ENCODE measurements at regions not wholly inside any gene's neighbourhood (a gene's known extent, or its start where the extent isn't known, plus 50 kb on each side); places are given as distances from the start of the nearest gene placed in this dataset.

DNA sequence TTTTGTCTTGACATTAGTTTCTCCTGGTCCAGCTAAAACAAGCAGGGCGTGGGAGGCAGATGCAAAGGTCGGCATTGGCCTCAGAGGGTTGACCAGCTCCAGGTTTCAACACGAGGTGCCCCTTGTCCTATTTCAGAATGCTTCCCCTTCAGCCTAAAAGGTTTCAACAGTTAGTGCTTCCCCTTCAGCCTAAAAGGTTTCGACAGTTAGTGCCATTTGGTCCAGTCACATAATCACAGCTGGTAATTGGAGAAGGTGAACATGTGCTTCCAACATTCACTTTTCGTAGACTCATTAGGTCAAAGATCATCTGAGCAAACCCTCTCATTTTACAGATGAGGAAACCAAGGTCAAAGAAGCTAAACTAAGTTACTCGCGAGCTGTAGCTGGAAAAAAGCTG, 270.3 kb upstream of the MAP3K1 start (continued):
- TF ChIP-seq, protein P1, sequence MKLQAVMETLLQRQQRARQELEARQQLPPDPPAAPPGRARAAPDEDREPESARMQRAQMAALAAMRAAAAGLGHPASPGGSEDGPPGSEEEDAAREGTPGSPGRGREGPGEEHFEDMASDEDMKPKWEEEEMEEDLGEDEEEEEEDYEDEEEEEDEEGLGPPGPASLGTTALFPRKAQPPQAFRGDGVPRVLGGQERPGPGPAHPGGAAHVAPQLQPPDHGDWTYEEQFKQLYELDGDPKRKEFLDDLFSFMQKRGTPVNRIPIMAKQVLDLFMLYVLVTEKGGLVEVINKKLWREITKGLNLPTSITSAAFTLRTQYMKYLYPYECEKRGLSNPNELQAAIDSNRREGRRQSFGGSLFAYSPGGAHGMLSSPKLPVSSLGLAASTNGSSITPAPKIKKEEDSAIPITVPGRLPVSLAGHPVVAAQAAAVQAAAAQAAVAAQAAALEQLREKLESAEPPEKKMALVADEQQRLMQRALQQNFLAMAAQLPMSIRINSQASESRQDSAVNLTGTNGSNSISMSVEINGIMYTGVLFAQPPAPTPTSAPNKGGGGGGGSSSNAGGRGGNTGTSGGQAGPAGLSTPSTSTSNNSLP (IDR thresholded peaks at IDR 0.05; ENCODE audit: low read depth, low read length) = no peak
- TF ChIP-seq MXD4 (CRISPR knock-in tag; IDR thresholded peaks at IDR 0.05) = no peak
- TF ChIP-seq ZNF598 (CRISPR knock-in tag; IDR thresholded peaks at IDR 0.05; ENCODE audit: borderline replicate concordance) = no peak
- no peak for TF ChIP-seq XRCC5 (optimal IDR thresholded peaks at IDR 0.05; ENCODE audit: low read length)
- TF ChIP-seq SMYD3 (CRISPR knock-in tag; IDR thresholded peaks at IDR 0.05) = no peak
- TF ChIP-seq ISL2 (CRISPR knock-in tag; IDR thresholded peaks at IDR 0.05) = no peak
- TF ChIP-seq, protein P2, sequence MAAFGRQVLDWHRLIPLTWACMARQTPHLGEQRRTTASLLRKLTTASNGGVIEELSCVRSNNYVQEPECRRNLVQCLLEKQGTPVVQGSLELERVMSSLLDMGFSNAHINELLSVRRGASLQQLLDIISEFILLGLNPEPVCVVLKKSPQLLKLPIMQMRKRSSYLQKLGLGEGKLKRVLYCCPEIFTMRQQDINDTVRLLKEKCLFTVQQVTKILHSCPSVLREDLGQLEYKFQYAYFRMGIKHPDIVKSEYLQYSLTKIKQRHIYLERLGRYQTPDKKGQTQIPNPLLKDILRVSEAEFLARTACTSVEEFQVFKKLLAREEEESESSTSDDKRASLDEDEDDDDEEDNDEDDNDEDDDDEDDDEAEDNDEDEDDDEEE (CRISPR knock-in tag; IDR thresholded peaks at IDR 0.05) = no peak
- TF ChIP-seq RAD21 (CRISPR knock-in tag; IDR thresholded peaks at IDR 0.05) = no peak
- no peak for TF ChIP-seq TP53 (CRISPR knock-in tag; conservative IDR thresholded peaks at IDR 0.05)
- no peak for TF ChIP-seq BCL6 (CRISPR knock-in tag; IDR thresholded peaks at IDR 0.05)
- TF ChIP-seq MTF1 (CRISPR knock-in tag; IDR thresholded peaks at IDR 0.05) = no peak
- TF ChIP-seq ZNF160 (CRISPR knock-in tag; IDR thresholded peaks at IDR 0.05) = no peak
- TF ChIP-seq, protein P3, sequence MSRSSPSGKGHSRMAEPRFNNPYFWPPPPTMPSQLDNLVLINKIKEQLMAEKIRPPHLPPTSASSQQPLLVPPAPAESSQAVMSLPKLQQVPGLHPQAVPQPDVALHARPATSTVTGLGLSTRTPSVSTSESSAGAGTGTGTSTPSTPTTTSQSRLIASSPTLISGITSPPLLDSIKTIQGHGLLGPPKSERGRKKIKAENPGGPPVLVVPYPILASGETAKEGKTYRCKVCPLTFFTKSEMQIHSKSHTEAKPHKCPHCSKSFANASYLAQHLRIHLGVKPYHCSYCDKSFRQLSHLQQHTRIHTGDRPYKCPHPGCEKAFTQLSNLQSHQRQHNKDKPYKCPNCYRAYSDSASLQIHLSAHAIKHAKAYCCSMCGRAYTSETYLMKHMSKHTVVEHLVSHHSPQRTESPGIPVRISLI (CRISPR knock-in tag; IDR thresholded peaks at IDR 0.05; ENCODE audit: borderline replicate concordance) = no peak
- TF ChIP-seq ZNF713 (CRISPR knock-in tag; IDR thresholded peaks at IDR 0.05) = no peak
- TF ChIP-seq IKZF1 (IDR thresholded peaks at IDR 0.05) = no peak
- TF ChIP-seq, protein P4, sequence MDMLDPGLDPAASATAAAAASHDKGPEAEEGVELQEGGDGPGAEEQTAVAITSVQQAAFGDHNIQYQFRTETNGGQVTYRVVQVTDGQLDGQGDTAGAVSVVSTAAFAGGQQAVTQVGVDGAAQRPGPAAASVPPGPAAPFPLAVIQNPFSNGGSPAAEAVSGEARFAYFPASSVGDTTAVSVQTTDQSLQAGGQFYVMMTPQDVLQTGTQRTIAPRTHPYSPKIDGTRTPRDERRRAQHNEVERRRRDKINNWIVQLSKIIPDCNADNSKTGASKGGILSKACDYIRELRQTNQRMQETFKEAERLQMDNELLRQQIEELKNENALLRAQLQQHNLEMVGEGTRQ (IDR thresholded peaks at IDR 0.05; ENCODE audit: low read depth, low read length) = no peak
- TF ChIP-seq, protein P4 (CRISPR knock-in tag; IDR thresholded peaks at IDR 0.05; ENCODE audit: borderline replicate concordance) = no peak
- TF ChIP-seq ZSCAN21 (CRISPR knock-in tag; IDR thresholded peaks at IDR 0.05; ENCODE audit: borderline replicate concordance) = no peak
- no peak for TF ChIP-seq ELF3 (CRISPR knock-in tag; IDR thresholded peaks at IDR 0.05)
- TF ChIP-seq, protein P5, sequence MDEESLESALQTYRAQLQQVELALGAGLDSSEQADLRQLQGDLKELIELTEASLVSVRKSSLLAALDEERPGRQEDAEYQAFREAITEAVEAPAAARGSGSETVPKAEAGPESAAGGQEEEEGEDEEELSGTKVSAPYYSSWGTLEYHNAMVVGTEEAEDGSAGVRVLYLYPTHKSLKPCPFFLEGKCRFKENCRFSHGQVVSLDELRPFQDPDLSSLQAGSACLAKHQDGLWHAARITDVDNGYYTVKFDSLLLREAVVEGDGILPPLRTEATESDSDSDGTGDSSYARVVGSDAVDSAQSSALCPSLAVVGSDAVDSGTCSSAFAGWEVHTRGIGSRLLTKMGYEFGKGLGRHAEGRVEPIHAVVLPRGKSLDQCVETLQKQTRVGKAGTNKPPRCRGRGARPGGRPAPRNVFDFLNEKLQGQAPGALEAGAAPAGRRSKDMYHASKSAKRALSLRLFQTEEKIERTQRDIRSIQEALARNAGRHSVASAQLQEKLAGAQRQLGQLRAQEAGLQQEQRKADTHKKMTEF (CRISPR knock-in tag; IDR thresholded peaks at IDR 0.05) = no peak
- TF ChIP-seq, protein P6, sequence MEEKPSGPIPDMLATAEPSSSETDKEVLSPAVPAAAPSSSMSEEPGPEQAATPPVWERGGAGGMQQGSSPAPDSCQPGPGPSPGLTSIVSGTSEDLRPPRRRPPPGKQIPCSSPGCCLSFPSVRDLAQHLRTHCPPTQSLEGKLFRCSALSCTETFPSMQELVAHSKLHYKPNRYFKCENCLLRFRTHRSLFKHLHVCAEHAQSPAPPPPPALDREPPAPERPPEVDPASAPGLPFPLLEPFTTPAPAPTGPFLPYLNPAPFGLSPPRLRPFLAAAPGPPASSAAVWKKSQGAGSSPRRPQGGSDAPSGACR (CRISPR knock-in tag; IDR thresholded peaks at IDR 0.05) = no peak
- TF ChIP-seq, protein P7, sequence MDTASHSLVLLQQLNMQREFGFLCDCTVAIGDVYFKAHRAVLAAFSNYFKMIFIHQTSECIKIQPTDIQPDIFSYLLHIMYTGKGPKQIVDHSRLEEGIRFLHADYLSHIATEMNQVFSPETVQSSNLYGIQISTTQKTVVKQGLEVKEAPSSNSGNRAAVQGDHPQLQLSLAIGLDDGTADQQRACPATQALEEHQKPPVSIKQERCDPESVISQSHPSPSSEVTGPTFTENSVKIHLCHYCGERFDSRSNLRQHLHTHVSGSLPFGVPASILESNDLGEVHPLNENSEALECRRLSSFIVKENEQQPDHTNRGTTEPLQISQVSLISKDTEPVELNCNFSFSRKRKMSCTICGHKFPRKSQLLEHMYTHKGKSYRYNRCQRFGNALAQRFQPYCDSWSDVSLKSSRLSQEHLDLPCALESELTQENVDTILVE (CRISPR knock-in tag; IDR thresholded peaks at IDR 0.05) = no peak
- no peak for TF ChIP-seq ZNF75D (CRISPR knock-in tag; IDR thresholded peaks at IDR 0.05; ENCODE audit: borderline replicate concordance)
- TF ChIP-seq ZSCAN25 (CRISPR knock-in tag; IDR thresholded peaks at IDR 0.05) = no peak

Measured in HepG2 (cell line).